ENCODE measurements at regions not wholly inside any gene's neighbourhood (a gene's known extent, or its start where the extent isn't known, plus 50 kb on each side); places are given as distances from the start of the nearest gene placed in this dataset.

DNA sequence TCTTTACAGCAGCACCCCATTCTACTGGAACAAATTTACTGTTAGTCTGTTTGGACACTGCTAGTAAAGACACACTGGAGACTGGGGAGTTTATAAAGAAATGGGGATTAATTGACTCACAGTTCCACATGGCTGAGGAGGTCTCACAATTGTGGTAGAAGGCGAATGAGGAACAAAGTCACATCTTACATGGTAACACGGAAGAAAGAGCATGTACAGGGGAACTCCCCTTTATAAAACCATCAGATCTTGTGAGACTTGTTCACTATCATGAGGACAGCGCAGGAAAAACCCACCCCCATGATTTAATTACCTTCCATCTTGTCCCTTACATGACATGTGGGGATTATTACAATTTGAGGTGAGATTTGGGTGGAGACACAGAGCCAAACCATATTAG lies 1204.2 kb downstream of the SLITRK1 start:
- no peaks in the 10 kb centered on the region for H3K27me3 ChIP-seq
- no peaks in the 10 kb centered on the region for H3K9me3 ChIP-seq
- no peak overlapping the region for H3K27ac ChIP-seq
- no peak overlapping the region for H3K9ac ChIP-seq (ENCODE audit: low read depth in 2 of 2, low read length in 2 of 2)
- no peaks in the 10 kb centered on the region for H3K36me3 ChIP-seq
- intact Hi-C loops (cut with DNase I): no loop called here
- DNase-seq: no peak
- H3K4me1 ChIP-seq: no peaks in the 10 kb centered on the region
- H3K4me3 ChIP-seq: no peak overlapping the region
- TF ChIP-seq, protein P1, sequence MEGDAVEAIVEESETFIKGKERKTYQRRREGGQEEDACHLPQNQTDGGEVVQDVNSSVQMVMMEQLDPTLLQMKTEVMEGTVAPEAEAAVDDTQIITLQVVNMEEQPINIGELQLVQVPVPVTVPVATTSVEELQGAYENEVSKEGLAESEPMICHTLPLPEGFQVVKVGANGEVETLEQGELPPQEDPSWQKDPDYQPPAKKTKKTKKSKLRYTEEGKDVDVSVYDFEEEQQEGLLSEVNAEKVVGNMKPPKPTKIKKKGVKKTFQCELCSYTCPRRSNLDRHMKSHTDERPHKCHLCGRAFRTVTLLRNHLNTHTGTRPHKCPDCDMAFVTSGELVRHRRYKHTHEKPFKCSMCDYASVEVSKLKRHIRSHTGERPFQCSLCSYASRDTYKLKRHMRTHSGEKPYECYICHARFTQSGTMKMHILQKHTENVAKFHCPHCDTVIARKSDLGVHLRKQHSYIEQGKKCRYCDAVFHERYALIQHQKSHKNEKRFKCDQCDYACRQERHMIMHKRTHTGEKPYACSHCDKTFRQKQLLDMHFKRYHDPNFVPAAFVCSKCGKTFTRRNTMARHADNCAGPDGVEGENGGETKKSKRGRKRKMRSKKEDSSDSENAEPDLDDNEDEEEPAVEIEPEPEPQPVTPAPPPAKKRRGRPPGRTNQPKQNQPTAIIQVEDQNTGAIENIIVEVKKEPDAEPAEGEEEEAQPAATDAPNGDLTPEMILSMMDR (IDR thresholded peaks at IDR 0.05): no peak

DNA sequence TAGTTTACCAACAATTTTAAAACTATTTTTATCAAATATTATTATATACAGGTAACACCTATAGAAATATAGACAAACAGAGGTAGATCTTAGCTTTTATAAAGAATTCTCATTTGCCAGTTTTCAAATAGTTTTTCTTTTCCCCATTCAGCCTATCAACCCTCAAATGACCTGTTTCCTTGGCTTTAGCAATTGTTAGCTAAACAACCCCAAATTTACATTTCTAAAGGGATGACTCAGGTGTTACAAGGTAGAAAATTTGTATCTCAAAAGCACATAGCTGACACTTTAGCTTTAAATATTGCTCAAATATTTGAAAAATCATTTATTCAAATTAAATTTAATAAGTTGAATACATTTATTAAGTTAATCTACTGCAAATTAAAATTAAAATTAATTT lies 1207.2 kb downstream of the SLITRK1 start:
- H3K9ac ChIP-seq (ENCODE audit: low read depth in 2 of 2, low read length in 2 of 2): no peak overlapping the region
- no peak overlapping the region for H3K27ac ChIP-seq
- H3K4me3 ChIP-seq: no peak overlapping the region
- H3K9me3 ChIP-seq: no peaks in the 10 kb centered on the region
- intact Hi-C loops (cut with DNase I): no loop called here
- no peak for DNase-seq
- no peaks in the 10 kb centered on the region for H3K36me3 ChIP-seq
- no peaks in the 10 kb centered on the region for H3K4me1 ChIP-seq
- H3K27me3 ChIP-seq: no peaks in the 10 kb centered on the region
- TF ChIP-seq, protein P1 (IDR thresholded peaks at IDR 0.05): no peak

DNA sequence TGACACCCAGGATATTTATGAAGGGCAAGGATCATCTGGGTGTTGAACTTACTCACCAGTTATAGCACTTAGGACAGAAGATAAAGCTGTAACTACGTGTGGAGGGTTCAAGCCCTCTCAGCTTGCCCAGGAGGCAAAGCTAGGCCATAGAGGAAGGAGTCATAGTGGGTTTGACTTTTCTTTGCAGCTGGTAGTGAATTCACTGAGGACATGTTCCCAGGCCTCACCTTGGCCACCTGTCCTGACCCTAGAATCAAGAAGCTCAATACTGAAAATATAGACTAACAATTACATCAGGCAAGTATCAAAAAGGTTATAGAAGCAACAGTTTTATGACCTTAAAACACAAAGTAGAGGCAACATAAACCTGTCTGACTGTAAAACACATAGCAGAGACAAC lies 1207.7 kb downstream of the SLITRK1 start:
- Histone ChIP-seq H3K4me3 (no peak overlapping the region), H3K9ac (ENCODE audit: low read depth in 2 of 2, low read length in 2 of 2) (no peak overlapping the region), H3K27ac (no peak overlapping the region), H3K27me3 (no peaks in the 10 kb centered on the region), H3K9me3 (no peaks in the 10 kb centered on the region), H3K36me3 (no peaks in the 10 kb centered on the region), H3K4me1 (no peaks in the 10 kb centered on the region)
- intact Hi-C loops (cut with DNase I): no loop called here
- TF ChIP-seq, protein P1 (IDR thresholded peaks at IDR 0.05): no peak
- no peak for DNase-seq

DNA sequence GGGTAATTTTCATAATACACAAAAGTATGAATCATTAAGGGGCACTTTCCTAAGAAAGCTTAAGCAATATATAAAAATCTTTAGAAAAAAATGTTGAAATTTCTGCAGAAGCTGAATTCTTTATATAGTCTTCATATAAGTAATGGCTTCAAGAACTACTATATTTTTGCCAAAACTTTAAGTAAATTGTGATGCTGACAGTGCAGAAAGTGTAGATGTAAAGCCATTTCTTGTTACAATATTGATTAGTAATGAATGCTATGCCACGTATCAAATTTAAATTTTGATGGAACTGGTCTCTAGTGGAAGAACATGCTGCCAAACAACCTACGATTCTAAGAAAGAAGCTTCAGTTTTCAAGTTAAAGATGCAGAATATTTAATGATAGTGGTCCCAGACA lies 1210.0 kb downstream of the SLITRK1 start:
- no peaks in the 10 kb centered on the region for H3K27me3 ChIP-seq
- TF ChIP-seq, protein P1 (IDR thresholded peaks at IDR 0.05): no peak
- no peak overlapping the region for H3K27ac ChIP-seq
- no peak overlapping the region for H3K9ac ChIP-seq (ENCODE audit: low read depth in 2 of 2, low read length in 2 of 2)
- no peak overlapping the region for H3K4me3 ChIP-seq
- H3K9me3 ChIP-seq: no peaks in the 10 kb centered on the region
- no peaks in the 10 kb centered on the region for H3K36me3 ChIP-seq
- no peaks in the 10 kb centered on the region for H3K4me1 ChIP-seq
- DNase-seq: no peak
- intact Hi-C loops (cut with DNase I): no loop called here

DNA sequence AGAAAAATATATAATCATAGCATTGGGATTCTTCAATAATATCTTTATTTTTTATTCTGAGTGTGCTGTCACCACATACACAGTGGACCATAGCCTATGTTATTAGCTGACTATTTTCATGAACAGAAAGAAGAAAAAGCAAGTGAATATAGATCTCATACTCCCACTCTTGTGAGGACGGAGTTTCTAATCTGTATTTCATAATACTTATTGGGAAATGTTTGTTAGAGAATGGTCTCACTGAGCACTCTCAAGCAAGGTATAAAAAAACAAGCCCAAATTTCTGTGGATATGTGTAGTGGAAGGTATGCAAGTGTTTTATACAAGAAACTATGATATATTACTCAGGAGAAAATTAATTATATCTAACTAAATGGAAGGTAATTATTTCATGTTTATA lies 1218.1 kb downstream of the SLITRK1 start:
- no peak overlapping the region for H3K4me3 ChIP-seq
- H3K27me3 ChIP-seq: no peaks in the 10 kb centered on the region
- DNase-seq: no peak
- H3K36me3 ChIP-seq: no peaks in the 10 kb centered on the region
- intact Hi-C loops (cut with DNase I): no loop called here
- no peak overlapping the region for H3K27ac ChIP-seq
- H3K4me1 ChIP-seq: no peaks in the 10 kb centered on the region
- TF ChIP-seq, protein P1 (IDR thresholded peaks at IDR 0.05): no peak
- no peak overlapping the region for H3K9ac ChIP-seq (ENCODE audit: low read depth in 2 of 2, low read length in 2 of 2)
- H3K9me3 ChIP-seq: no peaks in the 10 kb centered on the region

DNA sequence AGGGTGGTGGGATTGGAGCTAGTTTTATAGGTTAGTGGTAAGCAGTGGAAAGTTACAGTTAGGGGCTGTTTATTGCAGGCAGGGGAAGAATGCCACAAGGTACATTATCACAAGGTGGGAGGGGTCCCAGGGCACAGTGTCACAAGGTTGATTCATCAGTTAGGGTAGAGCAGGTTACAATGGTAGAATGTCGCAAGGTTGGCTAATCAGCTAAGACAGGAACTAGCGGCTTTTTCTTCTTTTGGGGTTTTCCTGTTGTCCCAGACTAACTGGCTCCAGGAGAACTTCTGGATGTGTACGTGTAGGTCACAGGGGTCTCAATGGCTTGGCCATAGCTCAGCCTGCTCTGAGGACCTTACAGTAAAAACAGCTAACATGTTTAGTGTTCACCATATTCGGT lies 1221.1 kb downstream of the SLITRK1 start:
- DNase-seq: no peak
- intact Hi-C loops (cut with DNase I): no loop called here
- Histone ChIP-seq H3K36me3 (no peaks in the 10 kb centered on the region), H3K4me3 (no peak overlapping the region), H3K27ac (no peak overlapping the region), H3K9me3 (no peaks in the 10 kb centered on the region), H3K9ac (ENCODE audit: low read depth in 2 of 2, low read length in 2 of 2) (no peak overlapping the region), H3K4me1 (no peaks in the 10 kb centered on the region), H3K27me3 (no peaks in the 10 kb centered on the region)
- TF ChIP-seq, protein P1 (IDR thresholded peaks at IDR 0.05): no peak

Data from colonic mucosa (tissue), 4 donors.